ENCODE measurements at regions not wholly inside any gene's neighbourhood (a gene's known extent, or its start where the extent isn't known, plus 50 kb on each side); places are given as distances from the start of the nearest gene placed in this dataset.

GRCh38 chr20:56987986-56988385, 278.5 kb downstream of the BMP7 start:
- H3K4me3 Mint-ChIP-seq = no peak overlapping the region
- H3K4ac ChIP-seq (ENCODE audit: low read depth, low read length) = no peak overlapping the region
- no peak overlapping the region for H3K27ac Mint-ChIP-seq
- H3K27me3 Mint-ChIP-seq (ENCODE audit: low read depth) = peaks cover 21% of the 10 kb centered on the region
- H3K4me1 Mint-ChIP-seq = peaks cover 0 to 7% of the 10 kb centered on the region in 2 experiments; a peak in 3 of 4 replicates
- H3K14ac ChIP-seq (ENCODE audit: insufficient read depth, low read length) = no peak overlapping the region
- no peak overlapping the region for H3K18ac ChIP-seq (ENCODE audit: insufficient read length, low read depth, low read length)
- no peak overlapping the region for H2BK12ac ChIP-seq (ENCODE audit: insufficient read length, low read depth, low read length)
- H3K9me3 ChIP-seq (ENCODE audit: control insufficient read depth, low read depth, low read length) = no peaks in the 10 kb centered on the region
- H3K79me2 ChIP-seq (ENCODE audit: insufficient read depth, low read length) = no peaks in the 10 kb centered on the region
- H3K27ac ChIP-seq (ENCODE audit: insufficient read length, low read depth, low read length) = no peak overlapping the region
- no peaks in the 10 kb centered on the region for H3K23me2 ChIP-seq (ENCODE audit: insufficient read length, low read depth, low read length, poor library complexity, severe bottlenecking)
- H2BK5ac ChIP-seq (ENCODE audit: insufficient read length, low read length) = no peak overlapping the region
- H3K36me3 Mint-ChIP-seq (ENCODE audit: insufficient read depth in 1 of 3, low read depth in 3 of 3) = peaks cover 0 to 4% (median 0%) of the 10 kb centered on the region in 3 experiments; a peak in 1 of 7 replicates
- H4K20me1 ChIP-seq (ENCODE audit: control insufficient read depth, insufficient read depth, insufficient read length) = no peaks in the 10 kb centered on the region
- H4K5ac ChIP-seq (ENCODE audit: insufficient read length, low read depth, low read length) = no peak overlapping the region
- no peak overlapping the region for H3T11ph ChIP-seq (ENCODE audit: low read length)
- H2BK120ac ChIP-seq (ENCODE audit: low read depth, low read length, poor library complexity, severe bottlenecking) = no peak overlapping the region
- peaks cover 8 to 17% of the 10 kb centered on the region in 2 experiments for H3K9me3 Mint-ChIP-seq
- no peaks in the 10 kb centered on the region for H3K4me1 ChIP-seq (ENCODE audit: insufficient read depth, low read length)
- H3K23ac ChIP-seq (ENCODE audit: insufficient read length, low read depth, low read length) = no peak overlapping the region
- no peak overlapping the region for H4K91ac ChIP-seq (ENCODE audit: insufficient read length, low read depth, low read length)
- H3K9ac ChIP-seq (ENCODE audit: extremely low read depth, insufficient read length, low read length) = no peak overlapping the region
- H2BK15ac ChIP-seq (ENCODE audit: low read depth, low read length) = no peak overlapping the region
- no peak overlapping the region for H3K56ac ChIP-seq (ENCODE audit: insufficient read length, low read depth, low read length)
- no peak overlapping the region for H4K8ac ChIP-seq (replicated peaks; ENCODE audit: insufficient read length, low read depth, low read length)
- no CpG with 5 or more reads among the region's 16 CpGs for WGBS (ENCODE audit: extremely low coverage, insufficient read length, low lambda C conversion rate)
- no peak for DNase-seq
- H3K27me3 ChIP-seq (ENCODE audit: insufficient read depth, low read length) = no peaks in the 10 kb centered on the region
- no peak overlapping the region for H2AK5ac ChIP-seq (ENCODE audit: insufficient read length, low read length)
- H3K4me2 ChIP-seq (ENCODE audit: insufficient read depth, insufficient read length, low read length) = no peak overlapping the region
- H2AFZ ChIP-seq (ENCODE audit: low read length) = no peak overlapping the region
- H3K79me1 ChIP-seq (ENCODE audit: insufficient read depth, low read depth, low read length, poor library complexity, severe bottlenecking) = no peaks in the 10 kb centered on the region
- TF ChIP-seq CTCF (conservative IDR thresholded peaks at IDR 0.05) = no peak
- no peak overlapping the region for H2BK20ac ChIP-seq (ENCODE audit: low read depth, low read length, poor library complexity, severe bottlenecking)
